ENCODE measurements at regions not wholly inside any gene's neighbourhood (a gene's known extent, or its start where the extent isn't known, plus 50 kb on each side); places are given as distances from the start of the nearest gene placed in this dataset.
"Not testable (repeated sequence)": the region's sequence is repeated elsewhere in the genome, so short reads cannot be mapped to it uniquely, and the experiment has no call there.

DNA sequence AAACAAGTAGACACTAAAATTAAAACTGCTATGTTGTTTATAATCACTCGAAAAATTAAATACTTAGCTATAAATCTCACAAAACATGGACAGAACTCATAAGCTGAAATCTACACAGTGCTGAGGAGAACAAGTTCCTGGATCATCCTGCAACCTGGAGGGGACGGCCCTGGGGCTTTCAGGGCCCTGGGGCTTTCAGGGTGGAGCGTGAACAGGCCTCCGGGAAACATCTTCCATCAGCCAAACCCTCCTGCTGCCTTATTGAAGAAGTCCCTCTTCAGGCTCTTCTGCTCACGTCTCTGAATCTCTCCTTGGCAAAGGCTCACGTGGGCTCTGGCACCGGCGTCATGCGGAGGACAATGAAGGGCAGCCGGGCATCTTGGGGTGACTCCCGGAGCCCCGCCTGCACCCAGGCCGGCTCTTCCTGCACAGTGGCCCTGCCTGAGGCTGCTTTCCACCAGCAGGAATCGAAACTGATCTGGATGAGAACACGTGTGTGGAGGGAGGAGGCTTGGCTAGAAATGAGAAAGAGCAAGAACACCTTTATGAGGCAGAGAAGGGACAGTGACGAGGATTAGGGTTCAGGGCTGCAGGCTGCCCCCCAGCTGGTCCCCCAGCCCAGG, 127.3 kb downstream of the CDRT15L2 start:
- TF ChIP-seq, protein P1, sequence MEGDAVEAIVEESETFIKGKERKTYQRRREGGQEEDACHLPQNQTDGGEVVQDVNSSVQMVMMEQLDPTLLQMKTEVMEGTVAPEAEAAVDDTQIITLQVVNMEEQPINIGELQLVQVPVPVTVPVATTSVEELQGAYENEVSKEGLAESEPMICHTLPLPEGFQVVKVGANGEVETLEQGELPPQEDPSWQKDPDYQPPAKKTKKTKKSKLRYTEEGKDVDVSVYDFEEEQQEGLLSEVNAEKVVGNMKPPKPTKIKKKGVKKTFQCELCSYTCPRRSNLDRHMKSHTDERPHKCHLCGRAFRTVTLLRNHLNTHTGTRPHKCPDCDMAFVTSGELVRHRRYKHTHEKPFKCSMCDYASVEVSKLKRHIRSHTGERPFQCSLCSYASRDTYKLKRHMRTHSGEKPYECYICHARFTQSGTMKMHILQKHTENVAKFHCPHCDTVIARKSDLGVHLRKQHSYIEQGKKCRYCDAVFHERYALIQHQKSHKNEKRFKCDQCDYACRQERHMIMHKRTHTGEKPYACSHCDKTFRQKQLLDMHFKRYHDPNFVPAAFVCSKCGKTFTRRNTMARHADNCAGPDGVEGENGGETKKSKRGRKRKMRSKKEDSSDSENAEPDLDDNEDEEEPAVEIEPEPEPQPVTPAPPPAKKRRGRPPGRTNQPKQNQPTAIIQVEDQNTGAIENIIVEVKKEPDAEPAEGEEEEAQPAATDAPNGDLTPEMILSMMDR (IDR thresholded peaks at IDR 0.05; ENCODE audit: low read depth, low read length): no peak
- H3K27ac ChIP-seq: no peak overlapping the region
- no peak for DNase-seq (ENCODE audit: low read depth in 1 of 2, low spot score in 1 of 2)

DNA sequence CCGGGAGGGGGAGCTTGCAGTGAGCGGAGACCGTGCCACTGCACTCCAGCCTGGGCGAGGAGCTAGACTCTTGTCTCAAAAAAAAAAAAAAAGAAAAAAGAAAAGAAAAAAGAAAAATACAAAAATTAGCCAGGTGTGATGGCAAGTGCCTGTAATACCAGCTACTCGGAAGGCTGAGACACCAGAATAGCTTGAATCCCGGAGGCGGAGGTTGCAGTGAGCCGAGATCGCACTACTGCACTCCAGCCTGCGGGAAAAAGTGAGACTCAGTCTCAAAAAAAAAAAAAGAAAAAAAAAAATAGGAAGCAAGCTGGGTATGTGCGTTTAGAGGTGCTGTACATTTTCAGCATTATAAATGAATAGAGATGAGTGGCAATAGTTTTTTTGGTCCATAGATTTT, 129.3 kb downstream of the CDRT15L2 start:
- H3K27me3 ChIP-seq; H3K4me1 ChIP-seq (ENCODE audit: low read depth); H3K36me3 ChIP-seq; H3K27ac ChIP-seq; H3K9me3 ChIP-seq (ENCODE audit: low read depth); H3K4me3 ChIP-seq; DNase-seq (ENCODE audit: low read depth in 1 of 2, low spot score in 1 of 2): not testable (repeated sequence)

More for the DNA sequence above, 127.3 kb downstream of the CDRT15L2 start:
- Histone ChIP-seq H3K4me3 (no peak overlapping the region), H3K27me3 (no peaks in the 10 kb centered on the region), H3K4me1 (ENCODE audit: low read depth) (no peaks in the 10 kb centered on the region), H3K9me3 (ENCODE audit: low read depth) (no peaks in the 10 kb centered on the region), H3K36me3 (no peaks in the 10 kb centered on the region)

DNA sequence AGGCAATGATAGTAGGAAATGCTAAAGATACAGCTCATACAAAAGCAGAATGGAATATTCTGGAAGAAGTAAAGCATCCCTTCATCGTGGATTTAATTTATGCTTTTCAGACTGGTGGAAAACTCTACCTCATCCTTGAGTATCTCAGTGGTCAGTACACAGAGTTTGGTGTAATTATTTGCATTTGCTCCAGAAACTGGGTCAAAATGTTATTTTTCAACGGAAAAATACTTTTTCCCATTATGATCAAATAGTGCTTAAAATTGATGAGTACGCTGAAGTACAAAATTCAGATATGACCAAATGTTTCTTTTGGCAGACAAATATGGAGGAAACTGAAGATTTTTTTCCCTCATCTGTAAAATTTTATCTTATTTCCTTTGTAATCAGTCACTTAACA, 137.0 kb downstream of the CDRT15L2 start:
- not testable (repeated sequence) for H3K27me3 ChIP-seq, H3K27ac ChIP-seq

DNA sequence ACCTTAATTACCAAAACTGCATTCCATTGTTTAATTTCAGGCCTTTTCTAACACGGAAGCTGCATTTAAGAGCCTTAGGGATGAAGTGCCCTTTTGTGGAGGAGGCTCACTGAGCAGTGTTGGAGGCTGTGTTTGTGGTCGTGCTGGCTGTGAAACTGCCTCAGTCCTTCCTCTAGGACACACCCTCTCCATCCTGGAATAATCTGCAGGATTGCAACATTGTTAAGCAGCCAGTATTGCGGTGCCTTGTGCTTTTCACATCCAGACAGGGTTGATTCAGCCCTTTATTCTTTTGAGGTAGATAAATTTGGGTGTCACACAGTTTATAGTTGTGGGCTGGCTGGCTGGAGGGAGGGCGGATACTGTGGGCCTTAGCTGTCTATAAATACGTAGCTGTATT, 141.6 kb downstream of the CDRT15L2 start:
- H3K4me1 ChIP-seq (ENCODE audit: low read depth): no peaks in the 10 kb centered on the region
- peak in 1 of 2 donors; percentile 80 for DNase-seq (ENCODE audit: low read depth in 1 of 2, low spot score in 1 of 2)

More for the DNA sequence above, 137.0 kb downstream of the CDRT15L2 start:
- not testable (repeated sequence) for H3K4me1 ChIP-seq (ENCODE audit: low read depth); DNase-seq (ENCODE audit: low read depth in 1 of 2, low spot score in 1 of 2); H3K36me3 ChIP-seq; H3K9me3 ChIP-seq (ENCODE audit: low read depth); H3K4me3 ChIP-seq

DNA sequence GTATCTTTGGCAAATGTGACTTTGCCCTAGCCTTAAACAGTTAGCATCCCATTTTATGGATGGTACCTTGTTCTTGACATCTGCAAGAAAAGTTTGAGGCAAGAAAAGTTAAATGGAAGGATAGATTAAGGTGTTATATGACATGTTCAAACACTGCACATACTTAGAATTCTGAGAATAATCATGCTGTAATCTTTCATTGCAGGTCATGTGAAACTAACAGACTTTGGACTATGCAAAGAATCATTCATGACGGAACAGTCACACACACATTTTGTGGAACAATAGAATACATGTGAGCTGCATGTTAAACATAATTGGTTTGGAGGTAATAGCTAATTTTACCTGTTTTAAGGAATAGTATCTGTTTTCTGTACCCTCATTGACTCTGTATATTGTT, 144.9 kb downstream of the CDRT15L2 start:
- not testable (repeated sequence) for H3K4me1 ChIP-seq (ENCODE audit: low read depth); H3K36me3 ChIP-seq; DNase-seq (ENCODE audit: low read depth in 1 of 2, low spot score in 1 of 2); H3K27me3 ChIP-seq; H3K4me3 ChIP-seq; H3K9me3 ChIP-seq (ENCODE audit: low read depth); H3K27ac ChIP-seq

More for the DNA sequence above, 141.6 kb downstream of the CDRT15L2 start:
- Histone ChIP-seq H3K9me3 (ENCODE audit: low read depth) (no peaks in the 10 kb centered on the region), H3K27ac (no peak overlapping the region), H3K27me3 (no peaks in the 10 kb centered on the region), H3K36me3 (no peaks in the 10 kb centered on the region), H3K4me3 (no peak overlapping the region)
- TF ChIP-seq, protein P1 (IDR thresholded peaks at IDR 0.05; ENCODE audit: low read depth, low read length): no peak

DNA sequence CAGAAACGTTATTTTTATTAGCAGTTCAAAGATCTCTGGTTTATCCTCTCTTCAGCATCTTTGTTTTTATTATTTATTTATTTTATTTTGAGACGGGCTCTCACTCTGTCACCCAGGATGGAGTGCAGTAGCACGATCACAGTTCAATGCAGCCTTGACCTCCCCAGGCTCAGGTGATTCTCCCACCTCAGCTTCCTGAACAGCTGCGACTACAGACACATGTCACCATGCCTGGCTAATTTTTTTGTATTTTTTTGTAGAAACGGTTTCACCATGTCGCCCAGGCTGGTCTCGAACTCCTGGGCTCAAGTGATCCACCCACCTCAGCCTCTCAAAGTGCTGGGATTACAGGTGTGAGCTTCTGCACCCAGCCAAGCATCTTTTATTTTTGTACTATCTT, 147.7 kb downstream of the CDRT15L2 start:
- H3K9me3 ChIP-seq (ENCODE audit: low read depth); H3K27me3 ChIP-seq; H3K36me3 ChIP-seq; H3K4me1 ChIP-seq (ENCODE audit: low read depth); DNase-seq (ENCODE audit: low read depth in 1 of 2, low spot score in 1 of 2); H3K27ac ChIP-seq; H3K4me3 ChIP-seq: not testable (repeated sequence)

DNA sequence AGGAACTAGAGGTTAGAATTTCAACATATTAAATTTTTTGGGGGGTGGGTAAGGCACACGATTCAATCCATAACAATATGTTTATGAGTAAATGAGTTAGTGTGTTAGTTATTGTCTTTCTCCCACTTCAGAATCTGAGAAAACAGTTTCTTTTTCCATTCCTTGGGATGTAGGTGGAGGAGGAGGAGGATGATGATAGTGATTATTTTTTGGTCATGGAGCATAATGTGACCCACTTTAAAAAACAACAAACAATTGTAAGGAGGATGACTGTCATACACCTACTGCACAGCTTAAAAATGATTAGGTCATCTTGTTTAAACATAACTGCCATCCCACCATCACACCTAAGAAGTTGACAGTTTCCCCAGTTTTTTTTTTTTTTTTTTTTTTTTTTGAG, 148.7 kb downstream of the CDRT15L2 start:
- H3K27me3 ChIP-seq: no peaks in the 10 kb centered on the region
- TF ChIP-seq, protein P1 (IDR thresholded peaks at IDR 0.05; ENCODE audit: low read depth, low read length): no peak
- H3K9me3 ChIP-seq (ENCODE audit: low read depth): no peaks in the 10 kb centered on the region
- H3K36me3 ChIP-seq: no peaks in the 10 kb centered on the region
- no peaks in the 10 kb centered on the region for H3K4me1 ChIP-seq (ENCODE audit: low read depth)
- DNase-seq (ENCODE audit: low read depth in 1 of 2, low spot score in 1 of 2): no peak
- H3K4me3 ChIP-seq: no peak overlapping the region
- H3K27ac ChIP-seq: no peak overlapping the region

DNA sequence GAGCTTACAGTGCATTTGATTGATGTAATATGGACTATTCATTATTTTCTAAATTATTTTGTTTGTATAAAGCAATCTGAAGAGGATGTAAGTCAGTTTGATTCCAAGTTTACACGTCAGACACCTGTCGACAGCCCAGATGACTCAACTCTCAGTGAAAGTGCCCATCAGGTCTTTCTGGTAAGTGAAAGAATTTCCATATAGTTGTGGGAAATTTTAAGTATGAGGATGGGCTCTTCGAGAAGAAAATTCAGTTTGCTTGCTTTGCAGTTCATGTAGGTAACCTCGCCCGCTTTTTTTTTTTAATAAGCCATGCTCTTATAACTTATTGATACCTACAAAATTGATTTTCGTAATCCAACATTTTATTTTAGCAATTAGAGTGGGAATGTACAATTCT, 151.6 kb downstream of the CDRT15L2 start:
- H3K36me3 ChIP-seq; H3K4me3 ChIP-seq; H3K27ac ChIP-seq; H3K27me3 ChIP-seq; H3K4me1 ChIP-seq (ENCODE audit: low read depth); DNase-seq (ENCODE audit: low read depth in 1 of 2, low spot score in 1 of 2); H3K9me3 ChIP-seq (ENCODE audit: low read depth): not testable (repeated sequence)

Measured in cardiac muscle cell (in vitro differentiated cells and primary cell).